ENCODE measurements at regions not wholly inside any gene's neighbourhood (a gene's known extent, or its start where the extent isn't known, plus 50 kb on each side); places are given as distances from the start of the nearest gene placed in this dataset.

- Mint-ChIP-seq H3K4me1 (peaks cover 5% of the 10 kb centered on the region), H3K27ac (ENCODE audit: unreplicated experiment) (no peak overlapping the region), H3K9me3 (peaks cover 14% of the 10 kb centered on the region), H3K36me3 (ENCODE audit: low read depth) (peaks cover 6% of the 10 kb centered on the region), H3K27me3 (ENCODE audit: low read depth) (no peaks in the 10 kb centered on the region), H3K4me3 (no peak overlapping the region)
- no peak for TF ChIP-seq CTCF (conservative IDR thresholded peaks at IDR 0.05)
- no peak for DNase-seq (ENCODE audit: low read depth, low spot score)
Observed at GRCh38 chr4:147299205-147299604, 181.7 kb upstream of the EDNRA start.

- no peak overlapping the region for H3K27ac Mint-ChIP-seq (ENCODE audit: unreplicated experiment)
- no peaks in the 10 kb centered on the region for H3K36me3 Mint-ChIP-seq (ENCODE audit: low read depth)
- DNase-seq (ENCODE audit: low read depth, low spot score) = no peak
- H3K4me1 Mint-ChIP-seq = peaks cover 9% of the 10 kb centered on the region
- H3K9me3 Mint-ChIP-seq = peaks cover under 1% of the 10 kb centered on the region
- no peaks in the 10 kb centered on the region for H3K27me3 Mint-ChIP-seq (ENCODE audit: low read depth)
- TF ChIP-seq CTCF (conservative IDR thresholded peaks at IDR 0.05) = no peak
- no peak overlapping the region for H3K4me3 Mint-ChIP-seq
Observed at GRCh38 chr4:147303174-147303872, 177.6 kb upstream of the EDNRA start.

- Mint-ChIP-seq H3K27ac (ENCODE audit: unreplicated experiment) (no peak overlapping the region), H3K27me3 (ENCODE audit: low read depth) (no peaks in the 10 kb centered on the region), H3K36me3 (ENCODE audit: low read depth) (no peaks in the 10 kb centered on the region), H3K4me1 (peaks cover 14% of the 10 kb centered on the region), H3K4me3 (no peak overlapping the region), H3K9me3 (peaks cover 2% of the 10 kb centered on the region)
- TF ChIP-seq CTCF (conservative IDR thresholded peaks at IDR 0.05) = no peak
- DNase-seq (ENCODE audit: low read depth, low spot score) = no peak
Observed at GRCh38 chr4:147303873-147304229, 177.0 kb upstream of the EDNRA start.

- Mint-ChIP-seq H3K27ac (ENCODE audit: unreplicated experiment) (no peak overlapping the region), H3K27me3 (ENCODE audit: low read depth) (no peaks in the 10 kb centered on the region), H3K4me3 (no peak overlapping the region), H3K4me1 (peaks cover 56% of the 10 kb centered on the region), H3K9me3 (peaks cover 2% of the 10 kb centered on the region), H3K36me3 (ENCODE audit: low read depth) (no peaks in the 10 kb centered on the region)
- no peak for DNase-seq (ENCODE audit: low read depth, low spot score)
- TF ChIP-seq CTCF (conservative IDR thresholded peaks at IDR 0.05) = no peak
Observed at GRCh38 chr4:147307896-147308674, 172.8 kb upstream of the EDNRA start.

- Mint-ChIP-seq H3K27ac (ENCODE audit: unreplicated experiment) (no peak overlapping the region), H3K36me3 (ENCODE audit: low read depth) (no peaks in the 10 kb centered on the region), H3K4me3 (no peak overlapping the region), H3K4me1 (peaks cover 61% of the 10 kb centered on the region), H3K27me3 (ENCODE audit: low read depth) (no peaks in the 10 kb centered on the region), H3K9me3 (peaks cover 2% of the 10 kb centered on the region)
- no peak for DNase-seq (ENCODE audit: low read depth, low spot score)
- TF ChIP-seq CTCF (conservative IDR thresholded peaks at IDR 0.05) = no peak
Observed at GRCh38 chr4:147309434-147309833, 171.5 kb upstream of the EDNRA start.
